ENCODE measurements at regions not wholly inside any gene's neighbourhood (a gene's known extent, or its start where the extent isn't known, plus 50 kb on each side); places are given as distances from the start of the nearest gene placed in this dataset.
"Not testable (repeated sequence)": the region's sequence is repeated elsewhere in the genome, so short reads cannot be mapped to it uniquely, and the experiment has no call there.

GRCh38 chrX:145436211-145436610, 188.9 kb downstream of the SPANXN1 start:
- not testable (repeated sequence) for TF ChIP-seq CTCF (IDR thresholded peaks at IDR 0.05); ZFX (IDR thresholded peaks at IDR 0.05; ENCODE audit: borderline replicate concordance)
